Ishikawa (cell line): ENCODE measurements at regions not wholly inside any gene's neighbourhood (a gene's known extent, or its start where the extent isn't known, plus 50 kb on each side); places are given as distances from the start of the nearest gene placed in this dataset.

Experiments used
- CEBPB ChIP-seq: IDR thresholded peaks from 2 replicates; pipeline ENCODE4 v1.6.1; 2012
- CREB1 ChIP-seq: IDR thresholded peaks from 2 replicates; pipeline ENCODE4 v1.6.1; 2012; ENCODE audit warnings: low read depth
- EGR1 ChIP-seq: IDR thresholded peaks from 2 replicates; pipeline ENCODE4 v1.6.1; 2012
- EP300 ChIP-seq: IDR thresholded peaks from 2 replicates; pipeline ENCODE4 v1.6.1; 2012; ENCODE audit warnings: borderline replicate concordance
- FOXM1 ChIP-seq: IDR thresholded peaks from 2 replicates; pipeline ENCODE4 v1.6.1; 2012; ENCODE audit warnings: low read depth, borderline replicate concordance
- MAX ChIP-seq: IDR thresholded peaks from 2 replicates; pipeline ENCODE4 v1.6.1; 2012
- NFIC ChIP-seq: IDR thresholded peaks from 2 replicates; pipeline ENCODE4 v1.6.1; 2012
- RAD21 ChIP-seq: IDR thresholded peaks from 2 replicates; pipeline ENCODE4 v1.6.1; 2012; ENCODE audit warnings: low read depth
- REST ChIP-seq: IDR thresholded peaks from 2 replicates; pipeline ENCODE4 v1.6.1; 2012; ENCODE audit warnings: low read depth, mild to moderate bottlenecking
- TAF1 ChIP-seq: IDR thresholded peaks from 2 replicates; pipeline ENCODE4 v1.6.1; 2012; ENCODE audit warnings: low read depth, mild to moderate bottlenecking
- TCF12 ChIP-seq: IDR thresholded peaks from 2 replicates; pipeline ENCODE4 v1.6.1; 2012; ENCODE audit warnings: low read depth
- TEAD4 ChIP-seq: IDR thresholded peaks from 2 replicates; pipeline ENCODE4 v1.6.1; 2012
- USF1 ChIP-seq: IDR thresholded peaks from 2 replicates; pipeline ENCODE4 v1.6.1; 2012
- YY1 ChIP-seq: IDR thresholded peaks from 2 replicates; pipeline ENCODE4 v1.6.1; 2012; ENCODE audit warnings: low read depth
- ZBTB7A ChIP-seq: IDR thresholded peaks from 2 replicates; pipeline ENCODE4 v1.6.1; 2012; ENCODE audit warnings: low read depth

- TF ChIP-seq TEAD4: no peak
- TF ChIP-seq TCF12: no peak
- no peak for TF ChIP-seq EGR1
- TF ChIP-seq REST: no peak
- TF ChIP-seq FOXM1: no peak
- no peak for TF ChIP-seq MAX
- TF ChIP-seq YY1: no peak
- no peak for TF ChIP-seq NFIC
- no peak for TF ChIP-seq RAD21
- no peak for TF ChIP-seq EP300
- no peak for TF ChIP-seq USF1
- no peak for TF ChIP-seq CEBPB
- TF ChIP-seq ZBTB7A: no peak
- no peak for TF ChIP-seq CREB1
These were observed 221.2 kb upstream of the MID1 start for GRCh38 chrX:10841579-10841978.

- TF ChIP-seq TAF1: no peak
These were observed 222.3 kb upstream of the MID1 start for GRCh38 chrX:10842646-10843045.

- TF ChIP-seq USF1 (no peak), REST (no peak), TAF1 (no peak), FOXM1 (no peak), TEAD4 (no peak), CREB1 (no peak), TCF12 (no peak), CEBPB (no peak), RAD21 (no peak), EGR1 (no peak), MAX (no peak), YY1 (no peak), EP300 (no peak), NFIC (no peak), ZBTB7A (no peak)
These were observed 226.9 kb upstream of the MID1 start for GRCh38 chrX:10847333-10847732.

GRCh38 chrX:10851809-10852208 lies 231.4 kb upstream of the MID1 start:
- TF ChIP-seq NFIC (no peak), YY1 (no peak), USF1 (no peak), TEAD4 (no peak), MAX (no peak), CREB1 (no peak), FOXM1 (no peak), EGR1 (no peak), RAD21 (no peak), TCF12 (no peak), REST (no peak), CEBPB (no peak), ZBTB7A (no peak)

GRCh38 chrX:10854594-10854993 lies 234.2 kb upstream of the MID1 start:
- TF ChIP-seq RAD21 (no peak), MAX (no peak), ZBTB7A (no peak), TEAD4 (no peak), NFIC (no peak), EP300 (no peak), USF1 (no peak), YY1 (no peak), TAF1 (no peak), CREB1 (no peak), CEBPB (no peak), EGR1 (no peak), FOXM1 (no peak), TCF12 (no peak), REST (no peak)
